HFF-Myc (cell line): ENCODE measurements at regions not wholly inside any gene's neighbourhood (a gene's known extent, or its start where the extent isn't known, plus 50 kb on each side); places are given as distances from the start of the nearest gene placed in this dataset.

Experiments used
- DNase-seq: peaks from one replicate; pipeline ENCODE4 v3.0.0-alpha.2; 2011; ENCODE audit warnings: low read depth; ENCODE audit errors: extremely low read depth
- H3K4me3 ChIP-seq: replicated peaks from 2 replicates; pipeline ENCODE4 v1.5.1; 2011; ENCODE audit warnings: low read depth, mild to moderate bottlenecking, control low read depth, low read length
- CTCF ChIP-seq: IDR thresholded peaks from 2 replicates; pipeline ENCODE4 v1.5.1; 2012; ENCODE audit warnings: mild to moderate bottlenecking, low read depth, low read length, control low read depth; ENCODE audit errors: missing control alignments

GRCh38 chr2:10217489-10218435 is 84.9 kb upstream of the HPCAL1 start:
- no peak for TF ChIP-seq CTCF
- no peak overlapping the region for H3K4me3 ChIP-seq
- DNase-seq = no peak

- no peak for TF ChIP-seq CTCF
- no peak overlapping the region for H3K4me3 ChIP-seq
Measured at GRCh38 chr2:10220045-10220901, 82.4 kb upstream of the HPCAL1 start.

GRCh38 chr2:10220902-10221391 is 81.8 kb upstream of the HPCAL1 start:
- DNase-seq = no peak
- H3K4me3 ChIP-seq = no peak overlapping the region
- TF ChIP-seq CTCF = no peak

More at GRCh38 chr2:10220045-10220901, 82.4 kb upstream of the HPCAL1 start:
- no peak for DNase-seq

GRCh38 chr2:10221443-10221842 is 81.3 kb upstream of the HPCAL1 start:
- no peak for TF ChIP-seq CTCF
- no peak for DNase-seq
- no peak overlapping the region for H3K4me3 ChIP-seq

- H3K4me3 ChIP-seq = no peak overlapping the region
- DNase-seq = no peak
- no peak for TF ChIP-seq CTCF
Measured at GRCh38 chr2:10221976-10222870, 80.5 kb upstream of the HPCAL1 start.

- no peak for DNase-seq
- no peak for TF ChIP-seq CTCF
- no peak overlapping the region for H3K4me3 ChIP-seq
Measured at GRCh38 chr2:10223471-10223870, 79.2 kb upstream of the HPCAL1 start.
